SK-N-SH (cell line): ENCODE measurements at regions not wholly inside any gene's neighbourhood (a gene's known extent, or its start where the extent isn't known, plus 50 kb on each side); places are given as distances from the start of the nearest gene placed in this dataset.

Source experiments
- CTCF ChIA-PET: fragments of 300-600, 350-600 bp; formaldehyde crosslinking; extraction: SDS; loops from one replicate; lab custom pipeline; 2021; lab: Yijun Ruan, JAX
- POLR2A ChIA-PET: fragments of 350-600 bp; sonication (Branson Sonifier 250); formaldehyde crosslinking; extraction: SDS; loops from one replicate; lab custom pipeline; 2020; ENCODE audit warnings: antibody characterized with exemption, inconsistent platforms; lab: Yijun Ruan, JAX
- DNase-seq: peaks from one replicate; pipeline ENCODE4 v3.0.0; 2012
- H2AFZ ChIP-seq: fragments of 200-600 bp; sonication (generic); 2 replicates; pipeline ENCODE4 v1.8.1; 2016; ENCODE audit warnings: antibody characterized with exemption, mild to moderate bottlenecking, low read depth
- H3F3A ChIP-seq: fragments of 200-600 bp; sonication (generic); replicated peaks from 2 replicates; pipeline ENCODE3; 2016; ENCODE audit warnings: antibody characterized with exemption, mild to moderate bottlenecking; ENCODE audit not compliant: insufficient read depth
- H3K27ac ChIP-seq, 2 experiments: fragments of 200-500 bp in 1 of 2; fragments of 200-600 bp in 1 of 2; sonication (Bioruptor generic) in 1 of 2; sonication (generic), shearing (Covaris generic) in 1 of 2; 2 replicates each; pipeline versions ENCODE4 v1.5.1 to v1.6.1; 2014 to 2016; ENCODE audit warnings: low read depth in 2 of 2, inconsistent platforms in 1 of 2, low read length in 1 of 2, mild to moderate bottlenecking in 1 of 2, mixed read lengths in 1 of 2
- H3K27me3 ChIP-seq: fragments of 200-600 bp; sonication (generic), shearing (Covaris generic); 2 replicates; pipeline ENCODE4 v1.6.1; 2016; ENCODE audit warnings: mixed run types; ENCODE audit not compliant: insufficient read depth
- H3K36me3 ChIP-seq, 2 experiments: fragments of 200-500 bp in 1 of 2; fragments of 200-600 bp in 1 of 2; sonication (Bioruptor generic) in 1 of 2; sonication (generic) in 1 of 2; replicated peaks in 1 of 2; 2 replicates each; pipeline versions ENCODE3 to v1.5.1; 2014 to 2016; ENCODE audit warnings: low read length in 1 of 2, mild to moderate bottlenecking in 1 of 2; ENCODE audit not compliant: insufficient read depth in 2 of 2, control insufficient read depth in 1 of 2
- H3K4me1 ChIP-seq, 2 experiments: fragments of 200-500 bp in 1 of 2; fragments of 200-600 bp in 1 of 2; sonication (Bioruptor generic) in 1 of 2; sonication (generic), shearing (Covaris generic) in 1 of 2; 2 replicates each; pipeline versions ENCODE4 v1.5.1 to v1.6.1; 2014 to 2016; ENCODE audit warnings: low read depth in 1 of 2, low read length in 1 of 2, mixed run types in 1 of 2; ENCODE audit not compliant: insufficient read depth in 2 of 2, control insufficient read depth in 1 of 2
- H3K4me2 ChIP-seq: fragments of 200-600 bp; sonication (generic), shearing (Covaris generic); 2 replicates; pipeline ENCODE4 v1.6.1; 2017; ENCODE audit warnings: mixed run types
- H3K4me3 ChIP-seq, 2 experiments: fragments of 200-500 bp in 1 of 2; fragments of 200-600 bp in 1 of 2; sonication (Bioruptor generic) in 1 of 2; sonication (generic), shearing (Covaris generic) in 1 of 2; 2 replicates each; pipeline versions ENCODE4 v1.5.1 to v1.8.1; 2014 to 2016; ENCODE audit warnings: low read depth in 2 of 2, inconsistent platforms in 1 of 2, low read length in 1 of 2, mild to moderate bottlenecking in 1 of 2, mixed read lengths in 1 of 2, moderate library complexity in 1 of 2
- H3K79me2 ChIP-seq: fragments of 200-600 bp; sonication (generic); 2 replicates; pipeline ENCODE4 v1.8.1; 2017; ENCODE audit warnings: mild to moderate bottlenecking; ENCODE audit not compliant: insufficient read depth
- H3K9ac ChIP-seq: fragments of 200-600 bp; sonication (generic); 2 replicates; pipeline ENCODE4 v1.6.1; 2017; ENCODE audit warnings: mixed run types
- H3K9me2 ChIP-seq: fragments of 200-600 bp; sonication (generic); 2 replicates; pipeline ENCODE4 v1.6.1; 2017; ENCODE audit warnings: mixed run types
- H3K9me3 ChIP-seq: fragments of 200-600 bp; sonication (generic); 2 replicates; pipeline ENCODE4 v1.6.1; 2017; ENCODE audit warnings: mixed run types, mild to moderate bottlenecking, moderate library complexity
- H4K20me1 ChIP-seq: fragments of 200-600 bp; sonication (generic); 2 replicates; pipeline ENCODE4 v1.6.1; 2017; ENCODE audit warnings: mild to moderate bottlenecking, mixed run types; ENCODE audit not compliant: insufficient read depth
- EP300 ChIP-seq, 2 experiments: IDR thresholded peaks; 2 replicates each; pipeline versions ENCODE4 v1.4.0 to v1.6.1; 2012; ENCODE audit warnings: borderline replicate concordance in 1 of 2, low read depth in 1 of 2, low read length in 1 of 2
- GATA2 ChIP-seq: sonication (generic); formaldehyde crosslinking; IDR thresholded peaks from 2 replicates; pipeline ENCODE4 v1.5.0; 2020; ENCODE audit warnings: mild to moderate bottlenecking, missing genetic modification reagents
- IRF3 ChIP-seq: fragments of 150-350 bp; IDR thresholded peaks from 2 replicates; pipeline ENCODE4 v1.6.1; 2016; ENCODE audit warnings: mild to moderate bottlenecking, low read depth, low read length
- NRF1 ChIP-seq: IDR thresholded peaks from 2 replicates; pipeline ENCODE4 v1.6.1; 2012; ENCODE audit warnings: low read depth, mild to moderate bottlenecking, low read length
- PBX3 ChIP-seq: IDR thresholded peaks from 2 replicates; pipeline ENCODE4; 2012
- POLR2AphosphoS5 ChIP-seq: IDR thresholded peaks from 2 replicates; pipeline ENCODE4 v1.6.1; 2012; ENCODE audit warnings: low read depth, low read length
- RAD21 ChIP-seq: IDR thresholded peaks from 2 replicates; pipeline ENCODE4 v1.6.1; 2012; ENCODE audit warnings: mild to moderate bottlenecking, low read length
- TAF1 ChIP-seq: IDR thresholded peaks from 2 replicates; pipeline ENCODE4 v1.6.1; 2012; ENCODE audit warnings: low read depth, mild to moderate bottlenecking, low read length, moderate library complexity, borderline replicate concordance
- USF1 ChIP-seq: IDR thresholded peaks from 2 replicates; pipeline ENCODE4 v1.4.0; 2012; ENCODE audit warnings: low read depth, borderline replicate concordance
- WGBS: methylation state at CpG from one replicate; pipeline ENCODE4 v1.1.6; 2017; ENCODE audit warnings: low lambda C conversion rate; 5-methylcytosine and 5-hydroxymethylcytosine counted together
- TF ChIP-seq, protein P1 (sequence below): fragments of 200-600 bp; sonication (generic); IDR thresholded peaks from 2 replicates; pipeline ENCODE4 v1.6.1; 2017; ENCODE audit warnings: antibody characterized with exemption, mild to moderate bottlenecking, moderate library complexity
- TF ChIP-seq, protein P2 (sequence below): IDR thresholded peaks from 2 replicates; pipeline ENCODE4 v1.4.0; 2012; ENCODE audit warnings: low read depth

DNA sequence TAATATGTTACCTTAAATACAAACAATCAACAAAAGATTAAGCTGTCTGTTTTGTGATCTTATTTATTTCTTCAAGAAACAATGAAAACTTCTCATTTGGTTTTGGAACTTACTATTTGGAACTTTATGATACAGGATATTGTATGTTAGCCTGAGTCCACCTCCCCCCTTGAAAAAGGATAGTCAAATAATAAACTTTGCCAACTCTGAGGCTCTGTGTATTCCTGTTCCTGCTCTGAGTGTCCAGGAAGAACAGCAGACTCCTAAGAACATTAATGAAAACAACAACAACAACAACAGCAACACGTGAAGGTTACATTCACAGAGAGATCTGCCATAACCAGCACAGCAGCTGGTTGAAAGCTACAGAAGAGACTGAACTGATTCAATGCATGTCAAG, 108.1 kb upstream of the AADACL2 start:
- Histone ChIP-seq H3K9me2 (no peaks in the 10 kb centered on the region), H3K27ac (no peak overlapping the region), H3K9me3 (no peaks in the 10 kb centered on the region), H3K4me1 (no peaks in the 10 kb centered on the region)
- CTCF ChIA-PET = interaction anchor here (1.2 kb wide), 1 partner anchor 13 kb away, joined by 3 read pairs; no protein-coding TSS in a partner anchor
- TF ChIP-seq, protein P1, sequence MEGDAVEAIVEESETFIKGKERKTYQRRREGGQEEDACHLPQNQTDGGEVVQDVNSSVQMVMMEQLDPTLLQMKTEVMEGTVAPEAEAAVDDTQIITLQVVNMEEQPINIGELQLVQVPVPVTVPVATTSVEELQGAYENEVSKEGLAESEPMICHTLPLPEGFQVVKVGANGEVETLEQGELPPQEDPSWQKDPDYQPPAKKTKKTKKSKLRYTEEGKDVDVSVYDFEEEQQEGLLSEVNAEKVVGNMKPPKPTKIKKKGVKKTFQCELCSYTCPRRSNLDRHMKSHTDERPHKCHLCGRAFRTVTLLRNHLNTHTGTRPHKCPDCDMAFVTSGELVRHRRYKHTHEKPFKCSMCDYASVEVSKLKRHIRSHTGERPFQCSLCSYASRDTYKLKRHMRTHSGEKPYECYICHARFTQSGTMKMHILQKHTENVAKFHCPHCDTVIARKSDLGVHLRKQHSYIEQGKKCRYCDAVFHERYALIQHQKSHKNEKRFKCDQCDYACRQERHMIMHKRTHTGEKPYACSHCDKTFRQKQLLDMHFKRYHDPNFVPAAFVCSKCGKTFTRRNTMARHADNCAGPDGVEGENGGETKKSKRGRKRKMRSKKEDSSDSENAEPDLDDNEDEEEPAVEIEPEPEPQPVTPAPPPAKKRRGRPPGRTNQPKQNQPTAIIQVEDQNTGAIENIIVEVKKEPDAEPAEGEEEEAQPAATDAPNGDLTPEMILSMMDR = no peak
- TF ChIP-seq NRF1 (no peak), GATA2 (CRISPR knock-in tag) (no peak), USF1 (no peak), EP300 (IDR thresholded peaks at IDR 0.05; ENCODE audit: borderline replicate concordance in 1 of 2, low read depth in 1 of 2, low read length in 1 of 2) (no peak), POLR2AphosphoS5 (no peak), RAD21 (no peak), IRF3 (no peak), TAF1 (no peak)
- TF ChIP-seq, protein P2, sequence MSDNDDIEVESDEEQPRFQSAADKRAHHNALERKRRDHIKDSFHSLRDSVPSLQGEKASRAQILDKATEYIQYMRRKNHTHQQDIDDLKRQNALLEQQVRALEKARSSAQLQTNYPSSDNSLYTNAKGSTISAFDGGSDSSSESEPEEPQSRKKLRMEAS = no peak
- TF ChIP-seq, all 33 proteins: peak for 0
- no peak overlapping the region for H3K9ac ChIP-seq
- no peak for DNase-seq
- POLR2A ChIA-PET = no interaction called here
- no peaks in the 10 kb centered on the region; the same call in 1 of the 2 replicates for H3K79me2 ChIP-seq
- H3K4me2 ChIP-seq = no peak overlapping the region
- 0% methylated on average over 1 of the region's 1 CpG for WGBS
- no peaks in the 10 kb centered on the region for H3K27me3 ChIP-seq
- H2AFZ ChIP-seq = no peak overlapping the region
- H3K4me3 ChIP-seq = no peak overlapping the region
- peaks cover 0 to 3% of the 10 kb centered on the region in 2 experiments for H3K36me3 ChIP-seq
- peaks cover 5% of the 10 kb centered on the region for H3F3A ChIP-seq
- no peaks in the 10 kb centered on the region for H4K20me1 ChIP-seq

- WGBS = 16% methylated on average over 3 of the region's 3 CpGs
- Histone ChIP-seq H3K36me3 (peaks cover 0 to 3% of the 10 kb centered on the region in 2 experiments), H3K27ac (no peak overlapping the region), H3K4me2 (no peak overlapping the region), H3K9me3 (no peaks in the 10 kb centered on the region), H3K9me2 (no peaks in the 10 kb centered on the region), H3K4me3 (no peak overlapping the region), H3K9ac (no peak overlapping the region), H2AFZ (no peak overlapping the region), H3F3A (peaks cover 5% of the 10 kb centered on the region), H3K4me1 (no peaks in the 10 kb centered on the region), H3K79me2 (no peaks in the 10 kb centered on the region; the same call in 1 of the 2 replicates), H4K20me1 (no peaks in the 10 kb centered on the region), H3K27me3 (no peaks in the 10 kb centered on the region)
- POLR2A ChIA-PET = no interaction called here
- CTCF ChIA-PET = interaction anchor here (1.2 kb wide), 1 partner anchor 13 kb away, joined by 3 read pairs; no protein-coding TSS in a partner anchor
- no peak for DNase-seq
- peak; percentile 30; the same call in 1 of the 2 replicates for TF ChIP-seq PBX3
- TF ChIP-seq POLR2AphosphoS5 = no peak
- TF ChIP-seq, all 33 proteins: peak for 1
These were observed 108.6 kb upstream of the AADACL2 start for GRCh38 chr3:151625086-151625485.
